DND-41 (cell line): ENCODE measurements at regions not wholly inside any gene's neighbourhood (a gene's known extent, or its start where the extent isn't known, plus 50 kb on each side); places are given as distances from the start of the nearest gene placed in this dataset.

Experiments
- ATAC-seq: fragments of 200-7000 bp; cut with Tn5 transposase; 3 replicates; pipeline ENCODE4 v1.9.1; 2021; ENCODE audit warnings: low read depth; ENCODE audit not compliant: insufficient read depth
- DNase-seq: peaks from one replicate; pipeline ENCODE4 v3.0.0-alpha.2; 2020
- H2AFZ ChIP-seq: 2 replicates; pipeline ENCODE4 v1.6.0; 2012; ENCODE audit warnings: low read depth, low read length
- H3K27ac ChIP-seq: 2 replicates; pipeline ENCODE4 v1.5.1; 2012; ENCODE audit warnings: low read length, inconsistent platforms
- H3K27me3 ChIP-seq: fragments of 200-600 bp; sonication (generic); 2 replicates; pipeline ENCODE4 v1.6.0; 2012; ENCODE audit warnings: low read length, mild to moderate bottlenecking, inconsistent platforms; ENCODE audit not compliant: insufficient read depth, poor library complexity
- H3K36me3 ChIP-seq: 2 replicates; pipeline ENCODE4 v1.5.1; 2012; ENCODE audit warnings: low read length, inconsistent platforms; ENCODE audit not compliant: insufficient read depth
- H3K4me1 ChIP-seq: 2 replicates; pipeline ENCODE4 v1.5.1; 2012; ENCODE audit warnings: mild to moderate bottlenecking, low read length; ENCODE audit not compliant: insufficient read depth
- H3K4me2 ChIP-seq: 2 replicates; pipeline ENCODE4 v1.6.0; 2012; ENCODE audit warnings: mild to moderate bottlenecking, moderate library complexity, low read length, inconsistent platforms; ENCODE audit not compliant: insufficient read depth
- H3K4me3 ChIP-seq, 2 experiments: fragments of 200-600 bp in 1 of 2; shearing (Covaris generic) in 1 of 2; 2 replicates each; pipeline ENCODE4 v1.5.1; 2012 to 2016; ENCODE audit warnings: inconsistent platforms in 2 of 2, low read length in 2 of 2, mild to moderate bottlenecking in 2 of 2, low read depth in 1 of 2, moderate library complexity in 1 of 2
- H3K79me2 ChIP-seq: 2 replicates; pipeline ENCODE4 v1.6.0; 2012; ENCODE audit warnings: low read length, inconsistent platforms; ENCODE audit not compliant: insufficient read depth
- H3K9ac ChIP-seq: 2 replicates; pipeline ENCODE4 v1.6.0; 2012; ENCODE audit warnings: low read depth, mild to moderate bottlenecking, inconsistent platforms, low read length, moderate library complexity
- H3K9me3 ChIP-seq: 2 replicates; pipeline ENCODE4 v1.5.1; 2012; ENCODE audit warnings: low read length, moderate library complexity, mild to moderate bottlenecking, inconsistent platforms; ENCODE audit not compliant: insufficient read depth, severe bottlenecking
- H4K20me1 ChIP-seq: 2 replicates; pipeline ENCODE4 v1.6.0; 2012; ENCODE audit warnings: low read length; ENCODE audit not compliant: insufficient read depth
- EZH2 ChIP-seq: IDR thresholded peaks from 3 replicates; pipeline ENCODE4 v1.6.1; 2012; ENCODE audit warnings: borderline replicate concordance, low read depth, mild to moderate bottlenecking, moderate library complexity, low read length, inconsistent platforms; ENCODE audit not compliant: severe bottlenecking
- TF ChIP-seq, protein P1 (sequence below): IDR thresholded peaks from 2 replicates; pipeline ENCODE4 v1.5.1; 2012; ENCODE audit warnings: borderline replicate concordance, low read length, moderate library complexity, mild to moderate bottlenecking; ENCODE audit not compliant: poor library complexity, severe bottlenecking; ENCODE audit errors: extremely low read depth

DNA sequence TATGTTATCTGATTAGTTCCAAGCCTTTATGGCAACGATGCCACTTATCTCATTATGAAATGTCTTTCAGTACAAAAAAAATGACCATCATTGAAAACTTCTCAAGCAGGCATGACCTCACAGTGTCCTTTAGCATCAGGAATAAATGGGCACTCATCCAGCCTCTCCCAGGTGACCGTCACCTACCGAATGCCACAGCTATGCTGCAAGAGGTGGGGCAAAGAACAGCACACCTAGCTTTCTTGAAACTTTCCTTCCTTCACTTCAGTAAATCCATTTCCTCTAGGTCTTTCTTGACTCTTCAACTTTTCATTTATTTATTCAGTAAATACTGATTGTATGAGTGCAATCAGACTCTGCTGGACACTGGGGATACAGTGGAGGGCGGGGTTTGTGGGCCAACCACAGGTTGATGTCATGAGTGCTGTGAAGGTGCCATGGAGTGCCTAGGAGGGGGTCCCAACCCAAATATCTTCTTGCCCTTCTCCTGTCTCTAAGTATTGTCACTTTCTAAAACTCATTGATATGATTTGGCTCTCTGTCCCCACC lies 54.3 kb upstream of the HK2 start:
- no peaks in the 10 kb centered on the region for H3K79me2 ChIP-seq
- H3K4me1 ChIP-seq = peaks cover 15% of the 10 kb centered on the region; the same call in 1 of the 2 replicates
- H3K4me3 ChIP-seq = no peak overlapping the region
- no peak overlapping the region for H3K27ac ChIP-seq
- TF ChIP-seq, protein P1, sequence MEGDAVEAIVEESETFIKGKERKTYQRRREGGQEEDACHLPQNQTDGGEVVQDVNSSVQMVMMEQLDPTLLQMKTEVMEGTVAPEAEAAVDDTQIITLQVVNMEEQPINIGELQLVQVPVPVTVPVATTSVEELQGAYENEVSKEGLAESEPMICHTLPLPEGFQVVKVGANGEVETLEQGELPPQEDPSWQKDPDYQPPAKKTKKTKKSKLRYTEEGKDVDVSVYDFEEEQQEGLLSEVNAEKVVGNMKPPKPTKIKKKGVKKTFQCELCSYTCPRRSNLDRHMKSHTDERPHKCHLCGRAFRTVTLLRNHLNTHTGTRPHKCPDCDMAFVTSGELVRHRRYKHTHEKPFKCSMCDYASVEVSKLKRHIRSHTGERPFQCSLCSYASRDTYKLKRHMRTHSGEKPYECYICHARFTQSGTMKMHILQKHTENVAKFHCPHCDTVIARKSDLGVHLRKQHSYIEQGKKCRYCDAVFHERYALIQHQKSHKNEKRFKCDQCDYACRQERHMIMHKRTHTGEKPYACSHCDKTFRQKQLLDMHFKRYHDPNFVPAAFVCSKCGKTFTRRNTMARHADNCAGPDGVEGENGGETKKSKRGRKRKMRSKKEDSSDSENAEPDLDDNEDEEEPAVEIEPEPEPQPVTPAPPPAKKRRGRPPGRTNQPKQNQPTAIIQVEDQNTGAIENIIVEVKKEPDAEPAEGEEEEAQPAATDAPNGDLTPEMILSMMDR = no peak
- no peak for TF ChIP-seq EZH2
- H3K27me3 ChIP-seq = no peaks in the 10 kb centered on the region
- no peak overlapping the region for H3K9ac ChIP-seq
- no peaks in the 10 kb centered on the region for H3K36me3 ChIP-seq
- no peaks in the 10 kb centered on the region for H3K9me3 ChIP-seq
- H3K4me2 ChIP-seq = no peak overlapping the region
- DNase-seq = no peak
- H2AFZ ChIP-seq = no peak overlapping the region
- ATAC-seq = no peak
- H4K20me1 ChIP-seq = no peaks in the 10 kb centered on the region
